B cell (primary cell): ENCODE measurements at regions not wholly inside any gene's neighbourhood (a gene's known extent, or its start where the extent isn't known, plus 50 kb on each side); places are given as distances from the start of the nearest gene placed in this dataset.
"Not testable (repeated sequence)": the region's sequence is repeated elsewhere in the genome, so short reads cannot be mapped to it uniquely, and the experiment has no call there.

ENCODE experiments used
- ATAC-seq: fragments of 200-7000 bp; cut with Tn5 transposase; one replicate; pipeline ENCODE4 v1.10.0; 2021; ENCODE audit warnings: low read depth, mild to moderate bottlenecking, moderate number of reproducible peaks, moderate library complexity
- CTCF ChIA-PET: fragments of 350-600 bp; sonication (Branson Sonifier 250); formaldehyde crosslinking; loops from one replicate; lab custom pipeline; 2021; ENCODE audit warnings: antibody characterized with exemption, inconsistent platforms; lab: Charles Lee
- POLR2A ChIA-PET: fragments of 350-600 bp; sonication (Branson Sonifier 250); formaldehyde crosslinking; loops from one replicate; lab custom pipeline; 2021; ENCODE audit warnings: antibody characterized with exemption; lab: Charles Lee
- DNase-seq: peaks from one replicate; pipeline ENCODE4 v3.0.0; 2013
- H2AFZ ChIP-seq: 2 replicates; pipeline ENCODE4 v1.6.1; 2012; ENCODE audit warnings: mild to moderate bottlenecking, low read depth, low read length; ENCODE audit not compliant: insufficient read depth, poor library complexity, severe bottlenecking
- H3K27ac ChIP-seq, 2 donors: 1 replicate in 1 of 2; 2 replicates in 1 of 2; pipeline ENCODE4 v1.5.1; 2012 to 2013; ENCODE audit warnings: low read length in 2 of 2, mild to moderate bottlenecking in 2 of 2, moderate library complexity in 1 of 2
- H3K27me3 ChIP-seq, 4 experiments: fragments of 200-600 bp in 1 of 4; sonication (generic) in 1 of 4; replicated peaks in 1 of 4; 1 replicate in 2 of 4; 2 replicates in 2 of 4; pipeline versions ENCODE4 v1.6.1 to v1.7.0; 2013 to 2016; ENCODE audit warnings: low read length in 3 of 4, mild to moderate bottlenecking in 2 of 4, mixed read lengths in 1 of 4, moderate library complexity in 1 of 4; ENCODE audit not compliant: insufficient read depth in 4 of 4, control insufficient read depth in 3 of 4; ENCODE audit errors: control extremely low read depth in 1 of 4
- H3K36me3 ChIP-seq, 2 experiments: replicated peaks in 1 of 2; 1 replicate in 1 of 2; 2 replicates in 1 of 2; pipeline versions ENCODE4 v1.6.1 to v1.7.1; 2013; ENCODE audit warnings: low read length in 1 of 2; ENCODE audit not compliant: insufficient read depth in 2 of 2, control insufficient read depth in 1 of 2; ENCODE audit errors: control extremely low read depth in 1 of 2, extremely low read depth in 1 of 2
- H3K4me1 ChIP-seq, 2 donors: fragments of 200-600 bp in 1 of 2; sonication (generic) in 1 of 2; 1 replicate in 1 of 2; 2 replicates in 1 of 2; pipeline versions ENCODE4 v1.5.1 to v1.6.1; 2013 to 2017; ENCODE audit warnings: low read length in 2 of 2; ENCODE audit not compliant: control insufficient read depth in 2 of 2, insufficient read depth in 2 of 2
- H3K4me2 ChIP-seq: replicated peaks from 2 replicates; pipeline ENCODE3; 2012; ENCODE audit warnings: mild to moderate bottlenecking, low read depth, low read length; ENCODE audit not compliant: poor library complexity, severe bottlenecking
- H3K4me3 ChIP-seq, 5 experiments: fragments of 200-600 bp in 1 of 5; sonication (generic) in 1 of 5; 1 replicate in 3 of 5; 2 replicates in 2 of 5; pipeline versions ENCODE4 v1.5.1 to v1.7.0; 2011 to 2016; ENCODE audit warnings: low read length in 4 of 5, mild to moderate bottlenecking in 4 of 5, low read depth in 2 of 5, control low read depth in 1 of 5, moderate library complexity in 1 of 5; ENCODE audit not compliant: insufficient read depth in 1 of 5; ENCODE audit errors: control extremely low read depth in 1 of 5, extremely low read depth in 1 of 5
- H3K79me2 ChIP-seq: fragments of 200-600 bp; sonication (generic); one replicate; pipeline ENCODE4 v1.6.0; 2016; ENCODE audit warnings: low read length; ENCODE audit not compliant: control insufficient read depth, insufficient read depth
- H3K9ac ChIP-seq: fragments of 200-600 bp; sonication (generic); 2 replicates; pipeline ENCODE4 v1.6.1; 2017; ENCODE audit warnings: mild to moderate bottlenecking, low read length, moderate library complexity
- H3K9me3 ChIP-seq, 3 donors: one replicate each; pipeline versions ENCODE4 v1.6.1 to v1.7.1; 2013; ENCODE audit warnings: low read length in 2 of 3; ENCODE audit not compliant: control insufficient read depth in 2 of 3, insufficient read depth in 1 of 3; ENCODE audit errors: control extremely low read depth in 1 of 3
- H4K20me1 ChIP-seq: 2 replicates; pipeline ENCODE4 v1.6.0; 2012; ENCODE audit warnings: mild to moderate bottlenecking, low read length; ENCODE audit not compliant: insufficient read depth, control insufficient read depth, poor library complexity, severe bottlenecking
- H3K27ac Mint-ChIP-seq: one replicate; pipeline ENCODE4 v1.8.0; 2021; ENCODE audit warnings: mixed read lengths
- H3K27me3 Mint-ChIP-seq: one replicate; pipeline ENCODE4 v1.8.0; 2021; ENCODE audit warnings: mixed read lengths
- H3K4me1 Mint-ChIP-seq: one replicate; pipeline ENCODE4 v1.8.0; 2021; ENCODE audit warnings: mixed read lengths
- H3K4me3 Mint-ChIP-seq: one replicate; pipeline ENCODE4 v1.8.0; 2021; ENCODE audit warnings: mixed read lengths
- H3K9me3 Mint-ChIP-seq: one replicate; pipeline ENCODE4 v1.8.0; 2022; ENCODE audit warnings: mixed read lengths; ENCODE audit not compliant: insufficient read depth
- CTCF ChIP-seq: fragments of 200-600 bp; IDR thresholded peaks from one replicate; pipeline ENCODE4 v1.8.0; 2022; ENCODE audit warnings: antibody characterized with exemption, mild to moderate bottlenecking
- EZH2 ChIP-seq: IDR thresholded peaks from 2 replicates; pipeline ENCODE4 v1.6.1; 2012; ENCODE audit warnings: borderline replicate concordance, low read depth, mild to moderate bottlenecking, moderate library complexity, low read length; ENCODE audit not compliant: insufficient read depth, poor library complexity, severe bottlenecking
- WGBS: methylation state at CpG from one replicate; pipeline ENCODE4 v1.1.5; 2013; ENCODE audit warnings: missing lambda C conversion rate; ENCODE audit not compliant: insufficient coverage; 5-methylcytosine and 5-hydroxymethylcytosine counted together
- intact Hi-C: fragments of 100-400 bp; cut with micrococcal nuclease; formaldehyde crosslinking; loops from one replicate; pipeline ENCODE4 v1.10.0; 2022

- H3K4me1 Mint-ChIP-seq, H3K4me3 ChIP-seq, H3K27ac ChIP-seq, H3K4me1 ChIP-seq, intact Hi-C loops, H3K9ac ChIP-seq, ATAC-seq, H4K20me1 ChIP-seq, H3K4me2 ChIP-seq, H3K9me3 Mint-ChIP-seq, H3K27me3 ChIP-seq, H3K9me3 ChIP-seq, DNase-seq, POLR2A ChIA-PET, H3K79me2 ChIP-seq, H3K4me3 Mint-ChIP-seq, H3K27ac Mint-ChIP-seq, H3K36me3 ChIP-seq, H2AFZ ChIP-seq: not testable (repeated sequence)
- CTCF ChIA-PET, result interaction anchor here (0.8 to 1.2 kb wide), 2 partner anchors 18 to 690 kb away, joined by 4 to 5 read pairs; no protein-coding TSS in a partner anchor
- H3K27me3 Mint-ChIP-seq, result peaks cover 21% of the 10 kb centered on the region
- 92% methylated on average over 6 of the region's 6 CpGs for WGBS
Observed at GRCh38 chr11:122557163-122557562, 98.4 kb upstream of the UBASH3B start.

GRCh38 chr11:122556605-122557004 lies 98.9 kb upstream of the UBASH3B start:
- Histone ChIP-seq H3K27ac (no peak overlapping the region), H3K4me3 (peak overlapping the region in 2 of 5 experiments; percentile 7 to 8), H3K36me3 (no peaks in the 10 kb centered on the region), H3K4me2 (peak overlapping the region; percentile 52), H4K20me1 (no peaks in the 10 kb centered on the region), H3K79me2 (no peaks in the 10 kb centered on the region), H3K9me3 (peaks cover 0 to 2% (median 0%) of the 10 kb centered on the region in 3 donors), H3K4me1 (no peaks in the 10 kb centered on the region), H3K27me3 (peaks cover 0 to 3% (median 0%) of the 10 kb centered on the region in 4 experiments), H2AFZ (peak overlapping the region; percentile 38), H3K9ac (no peak overlapping the region)
- WGBS, result 71% methylated on average over 34 of the region's 34 CpGs
- Mint-ChIP-seq H3K27ac (no peak overlapping the region), H3K27me3 (peaks cover 21% of the 10 kb centered on the region), H3K4me1 (no peaks in the 10 kb centered on the region), H3K9me3 (no peaks in the 10 kb centered on the region), H3K4me3 (no peak overlapping the region)
- no peak for DNase-seq
- CTCF ChIA-PET, result interaction anchor here (0.8 to 1.2 kb wide), 2 partner anchors 18 to 691 kb away, joined by 4 to 5 read pairs; no protein-coding TSS in a partner anchor
- TF ChIP-seq EZH2, result no peak
- peak; percentile 13 for TF ChIP-seq CTCF
- ATAC-seq, result no peak
- POLR2A ChIA-PET, result no interaction called here
- intact Hi-C loops, result no loop called here
